ENCODE measurements at regions not wholly inside any gene's neighbourhood (a gene's known extent, or its start where the extent isn't known, plus 50 kb on each side); places are given as distances from the start of the nearest gene placed in this dataset.

GRCh38 chr11:129324533-129325175, 51.0 kb upstream of the BARX2 start:
- DNase-seq = no peak
- no peak for TF ChIP-seq POLR2A (IDR thresholded peaks at IDR 0.05; ENCODE audit: low read length)
- no peak for TF ChIP-seq GATA1 (IDR thresholded peaks at IDR 0.05; ENCODE audit: low read depth, low read length)

GRCh38 chr11:129323896-129324502, 51.6 kb upstream of the BARX2 start:
- DNase-seq = no peak
- TF ChIP-seq POLR2A (IDR thresholded peaks at IDR 0.05; ENCODE audit: low read length) (no peak), GATA1 (IDR thresholded peaks at IDR 0.05; ENCODE audit: low read depth, low read length) (no peak)

GRCh38 chr11:129322941-129323340, 52.7 kb upstream of the BARX2 start:
- TF ChIP-seq POLR2A (IDR thresholded peaks at IDR 0.05; ENCODE audit: low read length) (no peak), GATA1 (IDR thresholded peaks at IDR 0.05; ENCODE audit: low read depth, low read length) (no peak)

GRCh38 chr11:129321076-129321475, 54.6 kb upstream of the BARX2 start:
- no peak for DNase-seq

More at GRCh38 chr11:129322941-129323340, 52.7 kb upstream of the BARX2 start:
- no peak for DNase-seq

GRCh38 chr11:129320494-129320893, 55.2 kb upstream of the BARX2 start:
- no peak for DNase-seq
- TF ChIP-seq GATA1 (IDR thresholded peaks at IDR 0.05; ENCODE audit: low read depth, low read length) = no peak
- TF ChIP-seq POLR2A (IDR thresholded peaks at IDR 0.05; ENCODE audit: low read length) = no peak

More at GRCh38 chr11:129321076-129321475, 54.6 kb upstream of the BARX2 start:
- TF ChIP-seq GATA1 (IDR thresholded peaks at IDR 0.05; ENCODE audit: low read depth, low read length) (no peak), POLR2A (IDR thresholded peaks at IDR 0.05; ENCODE audit: low read length) (no peak)

GRCh38 chr11:129319751-129320150, 55.9 kb upstream of the BARX2 start:
- TF ChIP-seq POLR2A (IDR thresholded peaks at IDR 0.05; ENCODE audit: low read length) (no peak), GATA1 (IDR thresholded peaks at IDR 0.05; ENCODE audit: low read depth, low read length) (no peak)
- DNase-seq = no peak

- TF ChIP-seq GATA1 (IDR thresholded peaks at IDR 0.05; ENCODE audit: low read depth, low read length) = no peak
- TF ChIP-seq POLR2A (IDR thresholded peaks at IDR 0.05; ENCODE audit: low read length) = no peak
- no peak for DNase-seq
These were observed 56.4 kb upstream of the BARX2 start for GRCh38 chr11:129319201-129319600.

GRCh38 chr11:129317571-129317970, 58.1 kb upstream of the BARX2 start:
- TF ChIP-seq GATA1 (IDR thresholded peaks at IDR 0.05; ENCODE audit: low read depth, low read length) = no peak
- no peak for TF ChIP-seq POLR2A (IDR thresholded peaks at IDR 0.05; ENCODE audit: low read length)
- DNase-seq = no peak

- DNase-seq = no peak
These were observed 58.9 kb upstream of the BARX2 start for GRCh38 chr11:129316781-129317180.

GRCh38 chr11:129315781-129316579, 59.7 kb upstream of the BARX2 start:
- DNase-seq = no peak
- no peak for TF ChIP-seq POLR2A (IDR thresholded peaks at IDR 0.05; ENCODE audit: low read length)
- TF ChIP-seq GATA1 (IDR thresholded peaks at IDR 0.05; ENCODE audit: low read depth, low read length) = no peak

More at GRCh38 chr11:129316781-129317180, 58.9 kb upstream of the BARX2 start:
- TF ChIP-seq POLR2A (IDR thresholded peaks at IDR 0.05; ENCODE audit: low read length) (no peak), GATA1 (IDR thresholded peaks at IDR 0.05; ENCODE audit: low read depth, low read length) (no peak)

GRCh38 chr11:129314371-129314770, 61.3 kb upstream of the BARX2 start:
- no peak for DNase-seq
- no peak for TF ChIP-seq GATA1 (IDR thresholded peaks at IDR 0.05; ENCODE audit: low read depth, low read length)
- no peak for TF ChIP-seq POLR2A (IDR thresholded peaks at IDR 0.05; ENCODE audit: low read length)

GRCh38 chr11:129313541-129314297, 61.9 kb upstream of the BARX2 start:
- no peak for TF ChIP-seq GATA1 (IDR thresholded peaks at IDR 0.05; ENCODE audit: low read depth, low read length)
- no peak for TF ChIP-seq POLR2A (IDR thresholded peaks at IDR 0.05; ENCODE audit: low read length)
- DNase-seq = no peak

- TF ChIP-seq POLR2A (IDR thresholded peaks at IDR 0.05; ENCODE audit: low read length) (no peak), GATA1 (IDR thresholded peaks at IDR 0.05; ENCODE audit: low read depth, low read length) (no peak)
- no peak for DNase-seq
These were observed 62.7 kb upstream of the BARX2 start for GRCh38 chr11:129312730-129313503.

All from erythroblast (primary cell).